GM19239 (cell line): ENCODE measurements at regions not wholly inside any gene's neighbourhood (a gene's known extent, or its start where the extent isn't known, plus 50 kb on each side); places are given as distances from the start of the nearest gene placed in this dataset.

Source experiments
- DNase-seq: peaks from one replicate; pipeline ENCODE4 v3.0.0; 2011; ENCODE audit warnings: low spot score; ENCODE audit not compliant: insufficient read length
- FAIRE-seq: peaks from 2 replicates; lab custom pipeline; 2011; peaks lifted over from hg19 to GRCh38; lab: Jason Lieb, UNC

DNA sequence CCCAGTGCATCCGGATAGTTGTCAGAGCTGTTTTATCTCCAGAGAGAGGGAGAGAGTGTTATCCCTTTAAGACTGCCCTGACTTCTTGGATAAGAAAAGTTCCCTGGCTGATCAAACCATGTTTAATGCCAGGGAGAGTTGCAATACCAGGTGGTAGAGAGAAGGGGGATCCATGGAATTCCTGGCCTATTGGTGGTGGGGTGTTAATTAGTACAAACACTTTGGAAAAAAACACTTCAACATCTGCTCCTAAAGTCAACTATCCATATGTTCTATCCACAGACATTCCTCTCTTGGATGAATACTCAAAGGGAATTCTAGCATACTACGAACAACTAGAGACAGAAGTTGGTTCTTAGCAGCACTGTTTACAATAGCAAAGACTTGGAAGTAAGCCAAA, 307.2 kb downstream of the TCERG1L start:
- no peak for FAIRE-seq
- no peak for DNase-seq

DNA sequence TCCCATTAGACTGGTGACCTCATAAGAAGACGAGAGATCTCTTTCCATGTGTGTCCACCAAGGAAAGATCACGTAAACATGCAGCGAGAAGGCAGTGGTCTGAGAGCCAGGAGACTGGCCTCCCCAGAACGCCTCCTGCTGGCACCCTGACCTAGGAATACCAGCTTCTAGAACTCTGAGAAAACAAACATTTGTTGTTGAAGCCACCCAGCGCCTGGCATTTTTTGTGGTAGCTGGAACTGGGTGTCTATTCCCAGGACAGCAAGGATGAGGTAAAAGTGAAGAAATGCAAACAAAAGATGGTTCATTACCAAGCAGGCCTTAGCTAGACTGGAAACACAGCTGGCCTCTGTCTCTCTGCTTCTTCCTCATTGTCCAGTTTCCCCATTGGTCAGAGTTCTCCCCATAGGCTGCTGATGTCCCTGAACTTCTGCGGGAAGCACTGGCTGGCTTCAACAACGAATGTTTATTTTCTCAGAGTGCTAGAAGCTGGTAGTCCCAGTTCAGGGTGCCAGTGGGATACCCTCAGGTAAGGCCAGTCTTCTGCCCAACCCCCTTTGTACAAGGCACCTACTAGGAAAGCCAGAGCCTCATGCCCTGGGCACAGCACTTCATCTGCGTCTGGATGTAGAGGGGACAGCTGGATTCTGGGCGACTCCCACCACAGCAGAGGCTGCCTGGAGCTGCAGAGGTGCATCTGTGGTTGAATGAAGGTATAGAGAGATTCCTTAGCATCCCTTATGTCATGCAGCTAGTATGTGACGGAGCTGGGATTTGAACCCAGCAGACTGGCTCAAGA, 304.9 kb downstream of the TCERG1L start:
- FAIRE-seq = no peak

DNA sequence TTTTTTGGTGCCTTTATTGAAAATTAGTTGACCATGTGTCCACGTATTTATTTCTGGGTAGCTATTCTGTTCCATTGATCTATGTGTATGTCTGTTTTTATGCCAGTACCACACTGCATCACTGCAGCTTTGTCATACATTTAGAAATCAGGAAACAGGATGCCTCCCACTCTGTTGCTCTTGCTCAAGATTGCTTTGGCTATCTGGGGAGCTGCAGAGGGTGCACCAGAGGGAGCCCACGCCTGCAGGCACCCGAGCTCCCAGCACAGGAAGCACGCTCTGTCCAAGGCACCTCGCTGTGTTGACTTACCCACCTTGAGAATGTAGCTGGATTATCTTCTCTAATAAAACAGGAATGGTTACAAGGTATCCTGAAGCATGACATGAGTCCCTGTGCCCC, 301.7 kb downstream of the TCERG1L start:
- DNase-seq = no peak
- FAIRE-seq = no peak

More for the DNA sequence above, 304.9 kb downstream of the TCERG1L start:
- DNase-seq = no peak

DNA sequence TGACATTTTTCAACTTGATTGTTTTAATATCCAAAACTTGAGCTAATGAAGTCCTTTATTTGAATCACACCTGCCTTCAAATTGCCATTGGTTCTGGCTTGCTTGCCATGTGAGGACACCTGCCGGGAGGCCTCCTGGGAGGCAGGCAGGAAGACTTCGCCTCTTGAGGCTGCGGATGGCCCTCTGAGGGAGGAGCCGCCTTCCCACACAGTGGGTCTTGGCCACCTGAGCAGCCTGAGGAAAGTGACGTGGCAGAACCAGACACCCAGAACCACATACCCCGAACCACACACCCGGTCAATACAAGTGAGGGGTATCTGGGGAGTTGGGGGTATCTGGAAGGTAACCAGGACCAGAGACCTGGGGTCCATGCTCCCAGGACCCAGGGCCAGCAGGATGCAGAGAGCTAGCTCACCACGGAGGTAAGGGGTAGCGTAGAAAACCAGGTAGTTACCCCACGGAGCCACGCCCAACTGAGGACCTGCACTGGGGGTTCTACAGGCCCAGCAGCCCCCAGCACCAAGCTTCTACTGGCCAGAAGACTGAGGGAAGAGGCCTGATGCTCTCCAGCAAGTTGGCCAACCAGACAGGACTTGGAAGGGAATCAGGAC, 300.5 kb downstream of the TCERG1L start:
- FAIRE-seq (no peak), DNase-seq (no peak)

DNA sequence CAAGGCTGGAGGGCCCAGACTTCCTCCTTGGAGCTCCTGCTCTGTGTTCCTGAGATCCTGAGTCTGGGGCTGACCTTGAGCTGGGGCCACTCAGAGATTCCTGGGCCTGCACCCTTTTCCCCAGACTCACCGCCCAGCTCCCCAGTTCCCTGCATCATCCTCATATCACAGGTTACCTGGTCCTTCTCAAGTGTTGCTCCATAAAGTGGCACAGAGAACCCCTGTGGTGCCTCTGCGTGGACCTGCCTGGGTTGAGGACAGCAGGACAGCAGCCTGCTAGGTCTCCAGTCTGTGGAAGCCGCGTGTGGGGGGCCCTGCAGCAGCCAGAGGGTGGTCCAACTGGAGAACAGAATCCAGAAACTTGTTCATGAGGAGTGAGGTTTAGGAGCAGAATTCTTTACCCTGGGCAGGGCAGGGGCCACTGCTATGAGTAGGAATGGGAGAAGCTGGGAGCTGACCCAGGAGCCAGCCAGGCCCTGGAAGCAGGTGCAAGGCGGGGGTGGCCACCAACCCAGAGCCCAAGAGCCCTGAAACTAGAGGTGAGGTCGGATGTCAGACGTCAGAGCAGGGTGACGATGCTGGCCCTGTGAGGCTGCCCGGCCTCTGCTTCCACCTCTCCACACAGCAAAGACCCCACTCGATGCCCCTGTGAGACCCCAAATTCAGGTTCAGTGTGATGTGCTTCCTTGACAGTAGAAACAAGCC, 299.4 kb downstream of the TCERG1L start:
- no peak for DNase-seq
- no peak for FAIRE-seq

DNA sequence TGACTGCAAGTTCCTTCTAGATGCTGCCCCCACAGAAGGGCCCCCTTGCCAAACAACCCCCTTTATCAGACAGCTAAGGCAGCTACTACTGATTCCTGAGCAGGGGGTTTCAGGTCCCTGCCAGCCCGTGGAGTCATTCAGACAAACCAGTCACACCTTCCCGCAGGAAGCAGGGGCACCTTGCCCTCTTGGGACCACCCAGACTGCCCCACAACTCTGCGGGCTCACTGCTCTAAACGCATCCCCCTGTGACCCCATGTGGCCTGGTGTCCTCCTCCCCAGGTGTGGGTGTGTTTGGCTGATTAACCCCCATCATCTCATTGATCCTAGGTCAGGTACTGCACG, 298.9 kb downstream of the TCERG1L start:
- DNase-seq (no peak), FAIRE-seq (no peak)

DNA sequence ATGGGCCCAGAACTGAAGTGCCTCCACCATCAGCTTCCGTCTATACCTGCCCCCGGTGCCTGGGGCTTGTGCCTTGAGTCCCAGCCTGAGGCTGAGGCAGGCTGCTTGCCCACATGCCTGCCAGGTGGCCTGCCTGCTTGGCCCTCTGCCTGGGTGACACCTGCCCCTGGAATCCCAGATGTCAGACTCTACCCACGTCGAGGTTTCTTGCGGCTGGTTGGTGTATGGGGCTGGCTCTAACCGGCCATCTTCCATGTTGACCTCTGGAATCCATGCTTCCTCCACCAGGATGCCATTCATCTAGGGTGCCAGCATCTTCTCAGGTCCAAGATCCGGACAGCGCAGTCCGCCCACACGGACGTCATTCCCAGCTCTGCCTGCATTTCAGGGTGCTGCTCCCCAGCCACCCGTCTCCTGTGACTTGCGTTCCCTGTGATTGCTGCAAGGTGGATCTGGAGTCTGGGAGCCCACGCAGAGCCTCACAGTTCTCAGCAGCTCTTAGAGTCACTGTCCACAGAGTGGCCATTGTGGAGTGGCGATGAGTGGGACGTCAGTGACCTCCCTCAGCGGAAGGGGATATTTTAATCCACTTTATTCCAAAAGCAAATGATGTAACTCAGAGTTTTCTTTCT, 298.1 kb downstream of the TCERG1L start:
- FAIRE-seq = no peak
- DNase-seq = no peak

DNA sequence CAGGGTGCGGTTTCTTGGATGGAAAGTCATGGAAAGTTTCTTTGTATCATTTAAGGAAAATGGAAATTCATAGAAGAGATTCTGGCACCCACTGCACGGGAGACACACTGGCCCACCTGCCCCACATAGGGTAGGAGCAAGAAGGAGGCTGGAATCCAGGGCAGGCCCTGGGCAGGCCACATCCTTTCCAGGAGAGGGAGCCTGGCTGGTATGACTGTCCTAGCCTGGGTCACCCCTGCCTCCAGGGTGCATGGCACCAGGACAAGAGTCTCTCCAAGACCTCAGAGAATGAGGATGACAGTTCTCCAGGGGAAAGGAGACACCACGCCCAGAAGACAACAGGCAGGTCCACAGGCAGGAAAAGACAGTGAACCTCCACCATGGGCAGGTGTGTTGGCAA, 297.2 kb downstream of the TCERG1L start:
- DNase-seq (no peak), FAIRE-seq (no peak)

DNA sequence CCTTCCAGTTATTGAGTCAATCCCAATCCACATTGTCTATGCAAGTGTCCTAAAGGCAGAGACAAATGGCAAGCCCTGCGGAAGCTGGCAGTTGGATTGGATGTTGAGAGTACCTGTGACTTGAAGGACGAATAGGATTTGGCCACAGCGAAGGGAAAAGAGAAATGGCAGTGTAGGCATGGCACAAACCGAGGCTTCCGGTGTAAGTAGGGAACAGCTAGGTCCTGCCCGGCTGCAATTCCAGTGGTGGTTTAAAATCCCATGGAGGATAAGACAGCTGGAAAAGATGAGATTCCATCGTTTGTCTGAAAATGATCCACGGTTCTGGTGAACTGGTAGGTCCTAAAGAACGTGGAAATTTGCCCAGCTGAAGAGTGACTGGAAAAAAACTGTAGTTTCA, 296.2 kb downstream of the TCERG1L start:
- DNase-seq = no peak
- no peak for FAIRE-seq

DNA sequence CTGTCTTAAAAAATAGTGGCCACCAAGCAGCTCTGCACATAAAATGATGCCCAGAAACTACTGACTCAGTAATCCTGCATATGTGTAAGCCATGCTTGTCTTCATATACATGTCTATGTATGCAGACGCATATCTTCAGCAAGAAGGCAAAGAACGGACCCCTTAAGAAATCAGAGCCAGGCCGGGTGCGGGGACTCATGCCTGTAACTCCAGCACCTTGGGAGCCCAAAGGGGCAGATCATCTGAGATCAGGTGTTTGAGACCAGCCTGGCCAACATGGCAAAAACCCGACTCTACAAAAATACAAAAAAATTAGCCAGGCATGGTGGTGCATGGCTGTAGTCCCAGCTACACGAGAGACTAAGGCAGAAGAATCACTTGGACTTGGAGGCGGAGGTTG, 295.0 kb downstream of the TCERG1L start:
- FAIRE-seq = no peak
- no peak for DNase-seq

DNA sequence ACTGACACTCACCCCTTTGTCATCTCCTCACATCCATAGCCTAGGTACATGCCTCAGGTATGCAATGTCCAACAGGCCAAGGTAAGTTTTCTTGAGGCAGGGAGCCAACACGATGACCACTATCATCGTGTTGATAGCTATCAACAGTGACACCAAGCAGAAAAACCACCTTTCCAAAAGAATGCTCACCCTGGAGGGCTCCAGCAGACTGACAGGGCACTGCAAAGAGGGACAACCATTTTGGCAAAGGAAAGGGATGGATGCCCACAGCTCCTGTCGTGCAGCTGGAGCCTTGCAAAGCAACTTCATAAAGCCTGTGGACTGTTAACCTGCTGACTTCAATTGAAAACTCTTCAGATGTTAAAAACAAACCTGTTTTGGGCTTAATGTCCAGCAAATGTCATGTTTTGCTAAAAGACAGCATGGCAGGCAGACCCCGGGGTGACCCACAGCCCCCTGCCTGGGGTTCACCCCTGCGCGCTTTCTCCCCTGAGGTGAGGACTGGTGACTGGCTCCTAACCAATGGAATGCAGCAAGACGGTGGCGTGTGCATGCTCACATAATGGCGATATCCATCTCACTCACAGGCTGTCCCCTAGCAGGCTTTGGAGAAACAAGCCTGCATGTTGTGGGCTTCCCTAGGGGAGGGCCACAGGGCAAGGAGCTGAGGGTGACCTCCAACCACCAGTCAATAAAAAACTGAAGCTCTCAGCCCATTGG, 293.8 kb downstream of the TCERG1L start:
- FAIRE-seq = no peak
- no peak for DNase-seq

DNA sequence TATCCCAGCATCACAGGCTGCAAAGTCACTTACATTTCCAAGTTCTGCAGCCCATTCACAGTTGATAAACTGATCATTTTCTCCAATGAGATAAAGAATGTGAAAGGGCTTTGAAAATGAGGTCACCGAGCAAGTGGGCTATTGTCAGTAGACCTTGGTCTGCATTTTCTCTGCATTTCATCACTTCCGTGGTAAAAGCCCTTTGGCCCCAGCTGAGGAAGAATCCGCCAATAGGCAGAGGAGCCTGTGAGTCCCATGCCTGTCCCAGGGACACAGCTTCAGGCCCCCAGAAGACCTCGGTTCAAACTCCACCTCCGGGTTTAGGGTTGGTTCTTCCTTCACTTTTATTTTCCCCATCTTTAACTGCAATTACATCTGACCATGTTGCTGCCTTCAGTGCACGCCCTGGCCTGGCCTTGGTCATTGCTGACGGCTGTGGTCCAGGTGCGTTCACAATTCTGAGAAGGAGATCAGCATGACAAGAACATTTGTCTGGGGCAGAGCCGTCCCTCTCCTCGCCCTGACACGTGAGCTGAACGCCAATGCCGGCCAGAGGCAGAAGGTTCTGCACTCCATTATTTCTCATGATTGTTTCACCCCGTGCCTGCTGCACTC, 292.5 kb downstream of the TCERG1L start:
- no peak for FAIRE-seq
- DNase-seq = no peak

DNA sequence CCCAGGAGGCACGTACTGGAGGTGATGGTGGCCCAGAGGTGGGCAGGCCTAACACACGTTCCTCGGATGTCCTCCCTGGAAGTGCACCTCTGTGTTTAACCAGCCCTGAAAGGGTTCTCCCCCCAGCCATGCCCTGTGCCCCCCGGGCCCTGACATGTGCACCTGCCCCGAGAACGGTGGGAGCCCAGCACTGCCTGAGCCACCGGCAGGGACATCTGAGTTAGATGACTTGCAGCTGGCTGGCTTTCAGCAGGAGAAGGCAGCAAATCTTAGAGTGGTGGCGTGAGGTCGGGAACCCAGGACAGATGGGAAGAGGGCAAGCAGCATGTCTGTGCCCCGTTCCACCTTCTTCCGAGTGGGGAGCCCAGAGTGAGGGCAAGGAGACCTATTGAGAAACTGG, 291.8 kb downstream of the TCERG1L start:
- DNase-seq = no peak
- FAIRE-seq = no peak

DNA sequence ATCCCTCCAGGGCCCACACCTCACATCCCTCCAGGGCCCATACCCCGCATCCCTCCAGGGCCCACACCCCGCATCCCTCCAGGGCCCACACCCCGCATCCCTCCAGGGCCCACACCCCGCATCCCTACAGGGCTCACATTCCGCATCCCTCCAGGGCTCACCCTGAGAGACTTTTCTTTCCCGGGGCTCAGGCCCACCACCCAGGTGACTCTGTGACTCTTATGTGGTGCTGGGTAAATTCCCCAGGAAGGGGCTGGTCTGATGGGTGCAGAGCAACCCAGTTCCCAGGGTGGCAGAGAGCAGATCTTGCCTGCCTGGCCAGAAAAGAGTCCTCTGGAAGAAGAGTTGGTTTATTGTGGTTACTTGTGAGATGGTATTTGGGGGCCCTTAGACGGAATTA, 290.7 kb downstream of the TCERG1L start:
- no peak for FAIRE-seq
- DNase-seq = no peak

DNA sequence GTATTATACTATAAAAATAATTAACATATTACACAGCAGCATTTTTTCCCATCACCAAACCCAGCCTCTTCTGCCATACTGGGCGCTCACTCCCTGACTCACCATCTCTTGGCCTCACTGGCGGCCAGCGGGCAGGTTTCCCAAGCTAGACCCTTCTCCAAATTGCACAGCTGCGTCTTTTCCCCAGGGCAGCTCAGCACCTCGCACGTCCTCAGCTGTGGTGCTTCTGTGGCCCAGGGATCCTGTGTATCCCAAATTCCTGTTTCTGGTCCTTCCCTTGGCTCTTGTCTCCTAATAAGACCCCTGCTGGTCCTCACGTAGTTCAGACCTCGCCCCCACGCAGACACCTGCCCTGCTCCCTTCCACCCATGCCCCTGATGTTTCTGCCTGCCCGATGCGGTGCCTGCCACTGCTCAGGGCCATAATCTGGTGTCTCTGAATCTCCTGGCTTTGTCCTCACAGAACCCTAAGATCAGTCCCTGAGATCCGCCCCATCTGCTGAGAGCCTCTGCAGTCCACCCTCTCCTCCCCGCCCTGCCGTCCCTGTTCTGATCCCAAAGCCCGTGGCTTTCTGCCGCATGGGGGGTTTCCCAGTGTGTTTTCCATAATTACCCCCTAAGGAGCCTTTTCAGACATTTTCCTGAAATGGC, 290.1 kb downstream of the TCERG1L start:
- DNase-seq (no peak), FAIRE-seq (no peak)

DNA sequence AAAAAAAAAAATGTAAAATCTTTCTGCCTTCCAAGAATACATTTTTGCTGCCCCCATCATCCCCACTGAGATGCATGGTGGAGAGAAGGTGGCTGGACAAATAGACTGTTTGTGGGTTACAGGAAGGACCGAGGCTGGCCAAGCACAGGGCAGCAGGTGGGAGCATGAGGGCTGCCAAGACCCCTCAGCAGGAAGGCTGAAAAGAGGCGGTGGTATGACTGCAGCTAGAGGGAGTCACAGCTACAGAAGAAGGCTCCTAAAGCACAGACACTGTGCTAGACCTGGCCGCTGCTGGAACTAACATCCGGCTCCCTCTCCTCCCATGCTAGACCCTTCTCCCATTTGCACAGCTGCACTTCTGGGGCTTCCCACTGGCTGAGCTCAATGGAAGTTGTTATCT, 289.6 kb downstream of the TCERG1L start:
- DNase-seq (no peak), FAIRE-seq (no peak)

DNA sequence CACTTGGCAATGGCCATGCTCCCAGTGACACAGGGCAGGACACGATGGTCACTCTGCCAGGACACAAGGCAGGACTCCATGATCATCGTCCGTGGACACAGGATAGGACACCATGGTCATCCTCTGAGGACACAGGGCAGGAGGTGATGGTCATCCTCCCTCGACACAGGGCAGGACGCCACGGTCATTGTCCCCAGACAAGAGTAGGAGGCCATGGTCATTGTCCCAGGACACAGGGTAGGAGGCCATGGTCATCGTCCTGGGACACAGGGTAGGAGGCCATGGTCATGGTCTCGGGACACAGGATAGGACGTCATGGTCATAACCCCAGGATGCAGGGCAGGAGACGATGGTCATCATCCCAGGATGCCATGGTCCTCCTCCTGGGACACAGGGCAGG, 289.2 kb downstream of the TCERG1L start:
- FAIRE-seq (no peak), DNase-seq (no peak)

DNA sequence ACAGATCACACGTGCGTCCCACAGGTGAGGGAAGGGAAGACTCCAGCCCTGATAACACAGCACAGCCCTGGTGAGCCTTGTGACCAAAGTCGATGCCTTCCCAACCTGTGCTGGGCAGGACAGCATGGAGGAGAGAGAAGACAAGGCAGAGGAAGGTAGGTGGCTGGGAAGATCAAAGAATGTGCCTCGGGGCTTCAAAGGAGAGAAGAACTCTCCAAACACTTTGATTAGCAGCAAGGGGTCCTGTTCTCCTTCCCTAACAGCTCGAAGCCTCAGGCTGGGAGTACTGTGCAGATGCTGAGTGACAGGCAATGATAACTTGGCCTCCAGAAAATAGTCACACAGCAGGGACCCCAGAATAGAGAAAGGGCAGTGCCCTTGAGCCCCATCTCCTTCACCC, 288.5 kb downstream of the TCERG1L start:
- FAIRE-seq (no peak), DNase-seq (no peak)

DNA sequence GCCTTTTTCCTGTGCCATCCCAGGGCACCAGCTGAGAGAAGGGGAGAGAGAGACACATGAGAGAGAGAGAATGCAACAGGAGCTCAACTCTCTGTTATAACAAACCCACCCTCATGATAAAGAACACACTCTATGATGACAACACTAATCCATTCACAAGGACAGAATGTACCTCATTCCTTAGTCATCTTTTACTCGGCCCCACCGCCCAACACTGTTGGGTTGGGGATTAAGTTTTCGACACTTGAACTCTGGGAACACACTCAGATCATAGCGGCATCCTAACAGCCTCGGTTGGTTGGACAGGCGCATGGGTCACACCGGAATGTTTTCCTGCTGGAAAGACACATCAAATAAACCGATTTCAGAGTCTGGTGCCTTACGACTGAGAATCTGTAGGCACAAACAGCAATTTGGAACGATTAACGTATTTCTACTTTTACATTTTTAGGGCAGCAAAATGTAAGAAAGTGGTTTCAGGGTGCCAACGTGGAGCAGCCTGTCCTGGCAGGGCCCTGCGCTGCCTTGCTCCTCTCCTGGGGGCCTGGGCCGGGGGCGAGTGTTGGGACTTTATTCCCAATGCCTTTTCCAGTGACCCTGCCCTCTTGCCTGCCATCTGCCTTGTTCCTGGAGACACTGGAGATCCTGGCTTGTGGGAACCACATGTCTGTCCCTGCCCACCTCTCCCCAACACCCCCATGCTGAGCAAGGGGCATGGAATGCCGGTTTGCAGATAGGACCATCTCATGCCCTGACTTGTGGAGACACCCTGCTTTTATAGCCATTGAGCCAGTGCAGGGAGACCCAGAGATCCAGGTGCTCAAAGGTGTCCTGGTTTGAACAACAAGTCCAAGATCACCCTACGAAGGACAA, 287.0 kb downstream of the TCERG1L start:
- no peak for FAIRE-seq
- no peak for DNase-seq
